Activated T-helper 1 cell treated with anti-CD3 and anti-CD28 coated beads, Interleukin-12 subunit alpha, Interleukin-12 subunit beta, Interleukin-2, Interleukin-4 antibody, amounts not matched to agents 30 ng/mL and 10 ng/mL and 1 ng/mL, durations not matched to agents 14 hours and 24 hours and 36 hours (primary cell): ENCODE measurements at regions not wholly inside any gene's neighbourhood (a gene's known extent, or its start where the extent isn't known, plus 50 kb on each side); places are given as distances from the start of the nearest gene placed in this dataset.

ENCODE experiments used
- DNase-seq: peaks from one replicate; pipeline ENCODE4 v3.0.0; 2021; ENCODE audit warnings: low spot score
- H3K27ac Mint-ChIP-seq: one replicate; pipeline ENCODE4 v1.8.0; 2021; ENCODE audit warnings: mild to moderate bottlenecking, mixed read lengths
- H3K27me3 Mint-ChIP-seq: one replicate; pipeline ENCODE4 v1.8.0; 2022; ENCODE audit warnings: mild to moderate bottlenecking, moderate library complexity, mixed read lengths; ENCODE audit not compliant: insufficient read depth
- H3K36me3 Mint-ChIP-seq: one replicate; pipeline ENCODE4 v1.8.0; 2021; ENCODE audit warnings: low read depth, mixed read lengths
- H3K4me1 Mint-ChIP-seq: one replicate; pipeline ENCODE4 v1.8.0; 2021; ENCODE audit warnings: low read depth, mixed read lengths
- H3K4me3 Mint-ChIP-seq: one replicate; pipeline ENCODE4 v1.8.0; 2021; ENCODE audit warnings: mild to moderate bottlenecking, moderate library complexity, mixed read lengths
- H3K9me3 Mint-ChIP-seq: one replicate; pipeline ENCODE4 v1.8.0; 2021; ENCODE audit warnings: mixed read lengths
- intact Hi-C: fragments of 100-400 bp; cut with micrococcal nuclease; formaldehyde crosslinking; loops from one replicate; pipeline ENCODE4 v1.15.1; 2024

DNA sequence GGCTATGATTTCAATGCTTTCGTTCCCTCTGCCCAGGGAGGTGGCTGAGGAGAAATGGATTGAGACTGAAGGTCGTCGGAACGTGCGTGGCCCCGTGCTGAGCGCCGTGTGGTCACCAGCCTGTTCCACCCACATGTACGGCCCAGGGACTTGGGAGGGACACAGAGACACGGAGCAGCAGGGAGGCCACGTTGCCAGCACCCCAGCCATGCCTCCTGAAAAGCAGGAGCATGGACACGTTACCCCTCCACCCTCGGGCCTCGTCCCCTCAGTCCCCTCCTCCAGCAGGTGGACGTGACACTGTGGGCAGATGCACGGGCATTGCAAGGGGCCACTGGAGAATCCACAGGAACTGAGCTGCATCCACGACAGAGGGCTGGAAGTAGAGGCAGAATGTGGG is 133.1 kb upstream of the CST7 start:
- Mint-ChIP-seq H3K4me1 (no peaks in the 10 kb centered on the region), H3K4me3 (no peak overlapping the region), H3K27ac (no peak overlapping the region), H3K27me3 (peaks cover 2% of the 10 kb centered on the region), H3K9me3 (no peaks in the 10 kb centered on the region), H3K36me3 (no peaks in the 10 kb centered on the region)
- DNase-seq: no peak
- intact Hi-C loops: no loop called here

DNA sequence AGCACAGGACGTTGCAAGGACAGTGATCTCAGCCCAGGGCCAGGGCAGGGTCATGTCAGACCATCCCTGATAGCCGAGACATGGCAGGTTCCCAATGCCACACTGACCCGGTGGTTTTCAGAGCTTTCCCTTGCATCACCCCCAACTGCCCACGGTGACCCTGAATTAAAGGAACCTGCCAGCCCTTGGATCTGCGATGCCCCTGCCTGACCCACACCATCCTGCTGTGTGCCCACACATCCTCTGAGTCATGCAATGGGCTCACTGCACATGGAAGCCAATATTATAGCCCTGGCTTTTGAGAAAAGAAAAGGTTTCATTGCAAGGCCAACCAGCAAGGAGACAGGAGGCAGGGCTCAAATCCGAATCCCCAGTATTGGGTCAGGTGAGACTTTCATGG is 132.6 kb upstream of the CST7 start:
- Mint-ChIP-seq H3K4me1 (no peaks in the 10 kb centered on the region), H3K27ac (no peak overlapping the region), H3K36me3 (no peaks in the 10 kb centered on the region), H3K9me3 (no peaks in the 10 kb centered on the region), H3K4me3 (no peak overlapping the region), H3K27me3 (peaks cover 2% of the 10 kb centered on the region)
- no peak for DNase-seq
- intact Hi-C loops: no loop called here

GRCh38 chr20:24816907-24817306 is 132.2 kb upstream of the CST7 start:
- no peaks in the 10 kb centered on the region for H3K36me3 Mint-ChIP-seq
- H3K9me3 Mint-ChIP-seq: no peaks in the 10 kb centered on the region
- no peak overlapping the region for H3K4me3 Mint-ChIP-seq
- H3K27ac Mint-ChIP-seq: no peak overlapping the region
- intact Hi-C loops: no loop called here
- DNase-seq: no peak
- H3K4me1 Mint-ChIP-seq: no peaks in the 10 kb centered on the region
- H3K27me3 Mint-ChIP-seq: peaks cover 2% of the 10 kb centered on the region

DNA sequence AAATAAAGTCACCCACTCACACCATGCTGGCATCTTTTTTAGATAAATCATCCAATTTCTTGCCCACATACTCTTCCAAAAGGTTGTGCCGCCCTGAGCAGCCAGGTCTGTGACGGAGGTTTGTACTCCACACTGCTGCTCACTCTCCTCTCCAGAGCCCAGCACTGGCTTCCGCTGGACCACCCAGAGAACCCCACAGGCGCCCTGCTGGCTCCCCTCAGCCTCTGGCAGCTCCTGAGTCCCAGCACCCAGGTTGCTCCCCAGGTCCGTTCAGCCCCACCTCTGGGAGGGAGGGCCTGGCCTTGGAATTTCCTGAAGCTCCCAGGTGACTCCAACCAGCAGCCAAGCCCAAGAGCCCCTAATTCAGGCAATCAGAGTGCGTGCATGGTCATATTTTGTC is 131.7 kb upstream of the CST7 start:
- no peaks in the 10 kb centered on the region for H3K36me3 Mint-ChIP-seq
- intact Hi-C loops: no loop called here
- H3K4me3 Mint-ChIP-seq: no peak overlapping the region
- H3K27me3 Mint-ChIP-seq: peaks cover 2% of the 10 kb centered on the region
- no peaks in the 10 kb centered on the region for H3K9me3 Mint-ChIP-seq
- H3K4me1 Mint-ChIP-seq: no peaks in the 10 kb centered on the region
- DNase-seq: no peak
- H3K27ac Mint-ChIP-seq: no peak overlapping the region

DNA sequence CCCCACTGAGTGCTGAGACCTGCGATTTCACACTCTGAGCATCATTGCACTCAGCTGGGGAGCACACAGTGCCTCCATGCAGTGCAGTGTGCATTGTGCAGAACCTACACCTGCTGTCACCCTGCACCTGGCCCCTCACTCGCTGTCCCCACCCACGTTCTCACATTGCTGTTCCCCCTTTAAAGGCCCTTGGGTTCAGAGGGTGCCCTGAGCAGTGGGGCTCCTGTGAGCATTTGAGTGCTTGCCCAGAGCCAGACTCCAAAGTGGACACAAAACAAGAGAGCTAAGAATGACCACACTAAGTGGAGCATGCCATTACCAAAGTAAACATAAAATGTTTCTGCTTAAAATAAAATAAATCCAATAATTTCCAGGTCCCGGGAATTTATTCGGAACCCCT is 131.0 kb upstream of the CST7 start:
- intact Hi-C loops: no loop called here
- Mint-ChIP-seq H3K27me3 (peaks cover 2% of the 10 kb centered on the region), H3K36me3 (no peaks in the 10 kb centered on the region), H3K9me3 (no peaks in the 10 kb centered on the region), H3K27ac (no peak overlapping the region), H3K4me3 (no peak overlapping the region), H3K4me1 (no peaks in the 10 kb centered on the region)
- no peak for DNase-seq

- Mint-ChIP-seq H3K9me3 (no peaks in the 10 kb centered on the region), H3K4me3 (no peak overlapping the region), H3K27me3 (peaks cover 2% of the 10 kb centered on the region), H3K4me1 (no peaks in the 10 kb centered on the region), H3K36me3 (no peaks in the 10 kb centered on the region), H3K27ac (no peak overlapping the region)
- DNase-seq: no peak
- intact Hi-C loops: no loop called here
Observed at GRCh38 chr20:24819331-24819965, 129.6 kb upstream of the CST7 start.

GRCh38 chr20:24820345-24820744 is 128.7 kb upstream of the CST7 start:
- intact Hi-C loops: no loop called here
- H3K36me3 Mint-ChIP-seq: no peaks in the 10 kb centered on the region
- H3K27ac Mint-ChIP-seq: no peak overlapping the region
- DNase-seq: no peak
- H3K9me3 Mint-ChIP-seq: no peaks in the 10 kb centered on the region
- H3K4me1 Mint-ChIP-seq: no peaks in the 10 kb centered on the region
- no peak overlapping the region for H3K4me3 Mint-ChIP-seq
- no peaks in the 10 kb centered on the region for H3K27me3 Mint-ChIP-seq

DNA sequence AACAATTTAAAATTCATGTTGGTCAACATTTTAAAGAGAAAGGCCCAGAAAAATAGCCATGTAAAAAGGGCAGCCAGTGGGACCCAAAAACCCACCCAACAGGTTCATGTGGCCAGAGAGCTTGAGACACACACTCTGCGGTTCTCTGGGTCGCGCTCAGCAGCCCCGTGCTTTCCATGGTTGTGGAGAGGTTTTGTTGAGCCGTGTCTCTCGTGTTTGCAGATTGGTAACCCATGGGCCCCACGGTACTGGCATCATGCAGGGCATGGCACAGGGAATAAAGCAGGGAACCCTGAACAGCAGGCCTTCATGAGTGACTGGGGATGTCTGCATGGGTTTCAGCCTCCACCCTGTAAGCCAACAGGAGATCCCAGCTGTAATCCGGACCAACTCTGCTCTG is 127.7 kb upstream of the CST7 start:
- H3K4me1 Mint-ChIP-seq: no peaks in the 10 kb centered on the region
- no peaks in the 10 kb centered on the region for H3K36me3 Mint-ChIP-seq
- H3K4me3 Mint-ChIP-seq: no peak overlapping the region
- H3K27me3 Mint-ChIP-seq: no peaks in the 10 kb centered on the region
- intact Hi-C loops: no loop called here
- no peaks in the 10 kb centered on the region for H3K9me3 Mint-ChIP-seq
- no peak overlapping the region for H3K27ac Mint-ChIP-seq
- DNase-seq: no peak

GRCh38 chr20:24823176-24823784 is 125.8 kb upstream of the CST7 start:
- intact Hi-C loops: no loop called here
- Mint-ChIP-seq H3K4me3 (no peak overlapping the region), H3K27ac (no peak overlapping the region), H3K27me3 (no peaks in the 10 kb centered on the region), H3K4me1 (no peaks in the 10 kb centered on the region), H3K9me3 (no peaks in the 10 kb centered on the region), H3K36me3 (no peaks in the 10 kb centered on the region)
- DNase-seq: no peak

DNA sequence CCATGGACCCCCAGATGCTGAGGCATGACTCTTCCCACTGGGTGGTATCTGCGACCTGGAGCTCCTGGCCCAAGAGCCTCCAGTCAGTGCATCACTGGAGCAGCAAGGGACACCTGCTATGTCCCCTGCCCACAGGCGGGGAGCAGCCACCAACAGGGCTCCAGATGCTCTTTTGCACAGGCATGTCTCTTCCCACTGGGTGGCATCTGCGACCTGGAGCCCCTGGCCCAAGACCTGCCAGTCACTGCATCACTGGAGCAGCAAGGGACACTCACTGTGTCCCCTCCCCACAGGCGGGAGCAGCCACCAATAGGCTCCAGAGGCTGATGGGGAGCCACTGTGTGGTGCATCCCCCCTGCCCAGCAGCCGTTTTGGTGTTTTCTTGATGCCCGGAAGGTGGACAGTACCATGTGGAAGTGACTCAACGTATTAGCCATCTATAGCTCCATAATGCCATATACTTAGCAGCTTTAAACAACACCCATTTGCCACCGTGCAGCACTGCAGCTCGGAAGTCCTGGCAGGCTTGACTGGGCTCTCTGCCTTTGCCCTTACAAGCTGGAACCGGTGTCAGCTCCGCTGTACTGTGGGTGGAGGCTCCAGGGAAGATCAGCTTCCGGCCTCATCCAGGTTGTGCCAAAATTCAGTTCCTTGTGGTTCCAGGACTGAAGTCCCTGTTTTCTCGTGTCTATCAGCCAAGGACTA is 124.9 kb upstream of the CST7 start:
- H3K27me3 Mint-ChIP-seq: no peaks in the 10 kb centered on the region
- DNase-seq: no peak
- no peak overlapping the region for H3K4me3 Mint-ChIP-seq
- no peaks in the 10 kb centered on the region for H3K4me1 Mint-ChIP-seq
- H3K36me3 Mint-ChIP-seq: no peaks in the 10 kb centered on the region
- no peak overlapping the region for H3K27ac Mint-ChIP-seq
- H3K9me3 Mint-ChIP-seq: no peaks in the 10 kb centered on the region
- intact Hi-C loops: no loop called here

- H3K27me3 Mint-ChIP-seq: no peaks in the 10 kb centered on the region
- no peaks in the 10 kb centered on the region for H3K4me1 Mint-ChIP-seq
- H3K9me3 Mint-ChIP-seq: no peaks in the 10 kb centered on the region
- H3K4me3 Mint-ChIP-seq: no peak overlapping the region
- no peaks in the 10 kb centered on the region for H3K36me3 Mint-ChIP-seq
- H3K27ac Mint-ChIP-seq: no peak overlapping the region
- intact Hi-C loops: no loop called here
- DNase-seq: no peak
Observed at GRCh38 chr20:24825591-24825990, 123.5 kb upstream of the CST7 start.

- DNase-seq: no peak
- no peaks in the 10 kb centered on the region for H3K9me3 Mint-ChIP-seq
- no peak overlapping the region for H3K27ac Mint-ChIP-seq
- intact Hi-C loops: no loop called here
- H3K27me3 Mint-ChIP-seq: no peaks in the 10 kb centered on the region
- no peak overlapping the region for H3K4me3 Mint-ChIP-seq
- no peaks in the 10 kb centered on the region for H3K36me3 Mint-ChIP-seq
- H3K4me1 Mint-ChIP-seq: no peaks in the 10 kb centered on the region
Observed at GRCh38 chr20:24827603-24828295, 121.3 kb upstream of the CST7 start.

- no peaks in the 10 kb centered on the region for H3K27me3 Mint-ChIP-seq
- H3K4me1 Mint-ChIP-seq: no peaks in the 10 kb centered on the region
- no peak overlapping the region for H3K27ac Mint-ChIP-seq
- no peak overlapping the region for H3K4me3 Mint-ChIP-seq
- H3K9me3 Mint-ChIP-seq: no peaks in the 10 kb centered on the region
- intact Hi-C loops: no loop called here
- DNase-seq: no peak
- H3K36me3 Mint-ChIP-seq: no peaks in the 10 kb centered on the region
Observed at GRCh38 chr20:24828992-24829648, 119.9 kb upstream of the CST7 start.
